ENCODE measurements at regions not wholly inside any gene's neighbourhood (a gene's known extent, or its start where the extent isn't known, plus 50 kb on each side); places are given as distances from the start of the nearest gene placed in this dataset.

GRCh38 chrX:5640071-5640470, 588.6 kb downstream of the NLGN4X start:
- TF ChIP-seq POLR2A (IDR thresholded peaks at IDR 0.05; ENCODE audit: low read length) (no peak), GATA1 (IDR thresholded peaks at IDR 0.05; ENCODE audit: low read depth, low read length) (no peak)

Measured in erythroblast (primary cell).